Retinal pigment epithelial cell (primary cell): ENCODE measurements at regions not wholly inside any gene's neighbourhood (a gene's known extent, or its start where the extent isn't known, plus 50 kb on each side); places are given as distances from the start of the nearest gene placed in this dataset.

Experiments
- DNase-seq: peaks from one replicate; pipeline ENCODE4 v3.0.0-alpha.2; 2010; ENCODE audit warnings: low read depth
- H3K4me3 ChIP-seq: 2 replicates; pipeline ENCODE4 v1.5.1; 2011; ENCODE audit warnings: mild to moderate bottlenecking, low read length, control low read depth, moderate library complexity
- TF ChIP-seq, protein P1 (sequence below): conservative IDR thresholded peaks from 2 replicates; pipeline ENCODE4 v1.5.1; 2011; ENCODE audit warnings: low read depth, low read length, control low read depth, inconsistent platforms

DNA sequence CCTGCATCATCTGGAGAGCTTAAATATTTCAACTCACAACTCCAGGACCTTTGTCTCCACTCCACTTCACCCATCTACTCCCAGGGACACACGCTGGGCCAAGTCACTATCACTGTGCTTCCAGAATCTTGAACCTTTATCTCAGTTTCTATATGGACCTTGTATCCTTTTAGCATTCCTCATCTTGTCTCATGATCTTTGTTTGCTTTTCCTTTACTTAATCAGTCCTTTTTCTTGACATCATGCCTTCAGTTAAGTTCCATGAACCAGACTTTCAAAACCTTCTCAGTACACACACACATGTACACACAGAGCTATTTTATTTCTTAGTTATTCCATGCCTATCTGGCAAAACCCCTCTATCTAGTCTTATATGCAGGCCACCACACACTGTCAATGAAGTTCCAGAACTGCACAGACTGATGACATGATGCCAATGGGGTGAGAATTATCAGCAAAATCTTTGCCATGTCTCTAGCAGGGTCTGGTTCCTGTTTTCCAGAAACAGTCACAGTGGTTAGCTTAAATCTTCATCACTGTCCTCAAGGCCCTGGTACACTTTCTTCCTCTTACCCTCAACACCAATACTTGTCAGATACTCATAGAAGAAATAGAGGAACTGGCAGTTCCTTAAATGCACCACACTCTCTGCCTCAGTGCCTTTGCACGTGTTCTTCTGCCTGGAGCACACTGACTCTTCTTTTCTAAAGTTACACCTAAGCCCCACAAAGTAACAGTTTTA, 77.6 kb upstream of the STARD13 start:
- TF ChIP-seq, protein P1, sequence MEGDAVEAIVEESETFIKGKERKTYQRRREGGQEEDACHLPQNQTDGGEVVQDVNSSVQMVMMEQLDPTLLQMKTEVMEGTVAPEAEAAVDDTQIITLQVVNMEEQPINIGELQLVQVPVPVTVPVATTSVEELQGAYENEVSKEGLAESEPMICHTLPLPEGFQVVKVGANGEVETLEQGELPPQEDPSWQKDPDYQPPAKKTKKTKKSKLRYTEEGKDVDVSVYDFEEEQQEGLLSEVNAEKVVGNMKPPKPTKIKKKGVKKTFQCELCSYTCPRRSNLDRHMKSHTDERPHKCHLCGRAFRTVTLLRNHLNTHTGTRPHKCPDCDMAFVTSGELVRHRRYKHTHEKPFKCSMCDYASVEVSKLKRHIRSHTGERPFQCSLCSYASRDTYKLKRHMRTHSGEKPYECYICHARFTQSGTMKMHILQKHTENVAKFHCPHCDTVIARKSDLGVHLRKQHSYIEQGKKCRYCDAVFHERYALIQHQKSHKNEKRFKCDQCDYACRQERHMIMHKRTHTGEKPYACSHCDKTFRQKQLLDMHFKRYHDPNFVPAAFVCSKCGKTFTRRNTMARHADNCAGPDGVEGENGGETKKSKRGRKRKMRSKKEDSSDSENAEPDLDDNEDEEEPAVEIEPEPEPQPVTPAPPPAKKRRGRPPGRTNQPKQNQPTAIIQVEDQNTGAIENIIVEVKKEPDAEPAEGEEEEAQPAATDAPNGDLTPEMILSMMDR = no peak
- no peak overlapping the region for H3K4me3 ChIP-seq
- no peak for DNase-seq

DNA sequence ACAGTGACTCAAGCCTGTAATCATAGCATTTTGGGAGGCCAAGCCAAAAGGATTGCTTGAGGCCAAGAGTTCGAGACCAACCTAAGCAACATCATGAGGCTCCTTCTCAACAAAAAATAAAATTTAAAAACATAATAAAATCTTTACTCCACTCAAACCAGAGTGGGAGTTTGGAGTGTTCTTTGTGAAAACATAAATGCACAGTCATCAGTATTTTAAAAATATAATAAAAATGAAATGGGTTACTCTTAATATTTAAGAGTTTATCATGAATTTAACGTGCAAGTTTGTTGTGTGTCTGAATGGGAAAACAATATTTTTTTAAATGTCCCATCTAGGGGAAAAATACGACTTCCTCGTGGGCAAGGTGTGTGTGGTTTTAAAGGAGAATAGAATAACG, 78.6 kb upstream of the STARD13 start:
- no peak for DNase-seq
- TF ChIP-seq, protein P1 = no peak
- no peak overlapping the region for H3K4me3 ChIP-seq

DNA sequence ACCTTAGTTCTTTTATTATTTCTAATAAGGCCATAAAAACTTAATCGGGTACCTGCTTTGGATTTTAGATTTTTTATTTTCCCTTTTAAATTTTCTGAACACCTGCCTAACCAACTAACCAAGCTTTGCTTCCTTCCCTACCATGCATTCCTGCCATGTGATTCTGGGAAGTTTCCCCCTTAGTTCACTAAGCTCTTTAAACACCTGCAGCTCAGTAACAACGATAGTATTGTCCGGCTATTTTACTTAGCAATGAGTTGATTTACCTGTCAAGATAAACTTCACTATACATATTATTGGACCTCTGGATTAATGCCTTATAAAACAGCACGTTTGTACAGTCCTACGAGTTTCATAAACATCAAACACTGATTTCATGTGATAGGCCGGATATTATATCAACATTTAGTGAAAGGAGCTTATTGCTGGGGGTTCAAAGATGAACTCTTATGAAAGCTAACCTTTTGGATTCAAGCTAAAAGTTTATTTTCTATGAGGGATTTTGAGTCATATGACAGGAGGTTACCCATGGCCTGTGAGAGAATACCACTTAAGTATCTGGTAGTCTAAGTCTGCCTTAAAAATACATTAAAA, 81.0 kb upstream of the STARD13 start:
- DNase-seq = no peak
- TF ChIP-seq, protein P1 = no peak
- no peak overlapping the region for H3K4me3 ChIP-seq

DNA sequence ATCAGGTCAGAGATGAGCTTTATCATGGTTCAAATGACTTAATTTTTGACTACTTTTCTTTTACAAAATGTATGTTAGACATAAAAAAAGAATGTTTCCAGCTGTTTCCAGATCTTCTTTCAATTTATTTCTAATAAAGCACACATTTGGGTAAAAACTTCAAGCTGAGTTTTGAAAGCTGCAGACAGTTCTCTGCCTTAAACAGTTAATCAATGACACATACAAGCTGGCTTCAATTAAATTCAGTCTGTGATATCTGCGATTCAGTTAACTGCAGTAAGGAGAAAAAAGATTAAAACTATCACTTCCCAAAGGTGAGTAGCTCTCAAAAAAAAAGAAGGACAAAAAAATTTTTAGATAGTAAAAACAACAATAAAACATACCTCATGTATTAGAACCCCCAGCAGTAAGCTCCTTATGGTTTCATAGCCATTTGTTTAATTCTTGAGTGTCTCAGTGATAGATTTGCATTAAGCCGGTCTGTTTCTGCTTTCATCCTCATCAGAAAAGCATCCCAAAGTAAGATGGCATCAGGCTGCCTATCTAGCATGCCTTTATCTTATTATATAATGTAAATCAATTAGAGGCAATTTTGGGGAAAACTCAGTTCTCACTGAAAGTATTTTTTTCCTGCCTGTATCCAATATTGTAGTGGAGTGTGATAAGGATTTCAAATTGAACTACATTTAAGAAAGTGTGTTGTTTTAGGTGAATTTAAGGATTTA, 81.8 kb upstream of the STARD13 start:
- TF ChIP-seq, protein P1 = no peak
- DNase-seq = no peak
- H3K4me3 ChIP-seq = no peak overlapping the region

GRCh38 chr13:33367926-33368325, 82.4 kb upstream of the STARD13 start:
- no peak overlapping the region for H3K4me3 ChIP-seq
- TF ChIP-seq, protein P1 = no peak
- DNase-seq = no peak

DNA sequence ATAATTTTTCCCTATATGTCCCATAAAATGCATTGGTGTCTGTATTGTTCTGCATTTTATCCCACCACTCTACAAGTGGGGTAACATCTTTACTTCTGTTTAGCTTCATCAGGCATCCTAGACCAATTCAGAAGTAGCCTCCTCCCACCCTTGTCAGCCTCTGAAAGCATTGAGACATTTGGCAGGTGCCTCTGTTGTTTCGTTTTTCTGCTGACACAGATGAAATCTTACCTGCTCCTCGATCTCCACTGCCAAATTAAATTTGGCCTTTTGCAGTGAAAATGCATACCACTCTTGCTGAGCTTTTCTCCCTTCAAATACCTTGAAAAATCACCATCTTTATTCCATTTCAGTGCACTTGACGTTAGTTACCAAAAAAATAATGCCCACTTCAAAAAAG, 83.5 kb upstream of the STARD13 start:
- H3K4me3 ChIP-seq = no peak overlapping the region
- TF ChIP-seq, protein P1 = no peak
- DNase-seq = no peak
